IPS DF 4.7 (cell line): ENCODE measurements at regions not wholly inside any gene's neighbourhood (a gene's known extent, or its start where the extent isn't known, plus 50 kb on each side); places are given as distances from the start of the nearest gene placed in this dataset.

Source experiments
- DNase-seq: peaks from one replicate; pipeline ENCODE4 v3.0.0-alpha.2; 2013; ENCODE audit warnings: low spot score; ENCODE audit errors: extremely low read depth

DNA sequence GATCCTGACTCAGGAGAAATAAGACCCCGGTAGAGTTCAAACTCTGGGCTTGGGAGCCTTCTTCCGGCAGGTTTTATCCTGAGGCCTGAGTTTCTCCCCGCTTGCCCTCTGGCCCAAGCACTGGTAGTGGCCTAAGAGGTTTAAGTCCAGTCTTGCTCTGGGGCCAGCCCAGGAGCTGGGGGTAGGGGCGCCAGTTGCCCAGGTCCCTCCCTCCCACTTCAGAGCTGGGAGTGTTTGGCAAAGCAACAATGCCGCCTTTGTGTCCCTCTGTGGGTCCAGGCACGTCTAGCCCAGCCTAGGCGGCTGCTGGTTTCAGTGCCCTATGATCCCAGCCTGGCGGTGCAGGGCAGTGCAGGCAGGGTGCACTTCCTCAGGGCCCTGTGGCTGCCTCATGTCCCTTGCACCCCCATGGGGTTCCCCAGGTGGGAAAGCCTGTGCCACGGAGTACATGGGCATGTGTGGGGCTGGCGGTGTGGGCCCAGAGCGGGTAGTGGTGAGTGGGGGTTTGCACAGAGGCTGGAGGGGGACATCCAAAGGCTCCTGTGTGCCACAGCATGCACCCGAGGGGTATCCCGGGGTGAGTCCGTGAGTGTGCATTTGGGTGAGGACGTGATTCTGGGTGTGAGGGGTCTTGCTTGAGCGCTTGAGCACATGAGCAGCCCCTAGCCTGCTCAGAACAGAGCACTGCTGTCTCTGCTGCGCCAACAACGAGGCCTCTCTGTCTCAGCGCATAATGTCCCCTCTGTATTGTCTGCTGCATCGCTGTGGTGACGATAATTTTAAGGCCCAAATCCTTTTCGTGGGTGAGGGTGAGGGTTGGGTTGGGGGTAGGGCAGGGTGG lies 61.7 kb upstream of the PSD2 start:
- DNase-seq = no peak

DNA sequence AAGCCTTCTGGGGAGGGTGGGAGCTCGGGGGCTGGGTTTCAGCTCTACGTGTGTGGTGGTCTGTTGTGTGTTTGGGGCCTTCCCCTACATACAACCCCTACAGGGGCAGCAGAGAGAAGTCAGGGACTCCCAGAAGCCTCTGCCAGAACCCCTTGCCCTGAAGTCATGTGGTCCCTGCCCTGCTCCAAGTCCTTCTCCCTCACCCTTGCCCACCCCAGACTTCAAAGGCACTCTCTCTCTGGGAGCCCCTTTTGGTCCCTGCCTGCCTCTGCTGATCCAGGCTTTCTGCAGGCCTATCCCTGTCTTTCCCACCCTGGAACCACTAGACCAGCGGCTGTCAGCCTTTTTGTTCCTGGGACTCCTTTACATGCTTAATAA lies 61.1 kb upstream of the PSD2 start:
- DNase-seq = no peak

DNA sequence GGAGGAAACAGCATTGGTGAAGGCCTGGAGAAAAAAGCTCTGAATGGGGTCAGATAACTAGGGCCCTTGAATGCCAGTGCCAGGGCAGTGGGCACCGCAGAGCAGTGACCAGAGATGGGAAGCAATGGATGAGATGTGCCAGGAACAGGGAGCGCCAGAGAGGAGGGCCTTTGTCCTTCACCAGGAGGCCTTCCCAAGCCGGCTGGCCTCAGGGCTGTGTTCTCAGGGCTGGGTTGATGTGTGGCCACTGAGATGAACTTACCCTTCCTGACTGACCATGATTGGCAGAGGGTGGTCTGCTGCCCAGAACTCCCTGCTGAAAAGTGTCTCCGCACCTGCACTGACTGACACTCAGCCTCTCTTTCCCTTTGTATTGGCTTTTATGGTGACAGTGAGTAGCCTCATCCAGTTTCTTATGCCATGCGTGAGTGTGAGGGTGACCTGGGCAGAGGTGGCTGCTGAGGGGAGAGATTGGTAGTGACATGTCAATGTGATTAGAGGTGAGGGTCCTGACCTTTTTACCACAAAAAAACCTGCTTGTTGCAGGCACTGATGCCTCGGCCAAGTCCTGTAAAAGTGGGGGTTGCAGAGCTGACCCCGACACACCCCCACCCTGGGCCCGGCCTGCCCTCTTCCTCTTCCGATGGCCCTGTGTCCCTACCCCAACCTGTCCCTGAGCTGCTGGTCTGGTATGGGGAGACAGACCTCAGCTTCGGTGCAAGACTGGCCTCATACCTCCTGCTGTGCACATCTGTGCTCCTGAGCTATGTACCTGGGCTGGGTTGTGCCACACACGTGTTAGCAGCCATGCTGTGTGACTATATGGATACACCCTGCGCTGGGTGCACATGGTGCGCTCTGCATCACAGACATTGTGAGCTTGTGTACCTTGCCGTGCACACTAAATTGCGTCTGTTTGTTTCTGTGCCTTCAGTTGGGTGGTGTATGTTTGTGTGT lies 57.1 kb upstream of the PSD2 start:
- DNase-seq = no peak

DNA sequence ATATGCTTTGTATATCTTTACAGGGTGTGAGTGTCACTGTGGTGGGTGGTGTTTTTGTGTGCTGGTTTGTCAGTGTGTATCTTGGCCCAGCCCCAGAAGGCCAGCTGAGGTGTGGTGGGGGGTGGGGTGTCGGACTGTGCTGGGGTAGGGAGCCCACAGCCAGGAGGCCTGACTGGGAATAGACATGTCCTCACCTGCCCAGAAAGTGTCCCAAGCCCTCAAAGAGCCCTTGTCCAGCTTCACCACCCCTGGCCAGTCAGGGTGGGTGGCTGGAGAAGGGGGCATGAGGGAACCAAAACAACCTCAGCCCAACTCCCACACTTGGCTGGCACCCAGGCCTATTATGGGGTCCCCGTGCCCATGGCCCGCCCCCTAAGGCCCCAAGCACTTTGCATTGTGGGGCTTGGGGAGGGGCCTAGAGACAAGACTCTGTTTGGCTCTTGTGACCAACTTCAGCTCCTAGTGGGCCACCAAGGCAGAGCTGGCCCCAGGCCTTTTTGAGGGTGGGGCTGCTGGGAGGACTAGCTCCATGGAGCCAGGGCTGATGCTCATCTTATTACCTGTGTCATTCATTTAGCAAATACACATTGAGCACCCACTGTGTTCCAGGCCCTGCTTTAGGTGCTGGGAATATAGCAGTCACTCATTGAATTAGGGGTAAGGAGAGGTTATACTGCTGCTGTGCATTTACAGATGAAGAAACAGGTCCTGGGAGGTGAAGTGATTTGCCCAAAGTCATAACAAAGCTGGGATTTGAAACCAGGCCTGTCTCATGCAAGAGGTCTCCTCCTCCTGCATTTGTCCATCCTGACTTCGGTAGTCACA lies 56.2 kb upstream of the PSD2 start:
- DNase-seq = no peak

DNA sequence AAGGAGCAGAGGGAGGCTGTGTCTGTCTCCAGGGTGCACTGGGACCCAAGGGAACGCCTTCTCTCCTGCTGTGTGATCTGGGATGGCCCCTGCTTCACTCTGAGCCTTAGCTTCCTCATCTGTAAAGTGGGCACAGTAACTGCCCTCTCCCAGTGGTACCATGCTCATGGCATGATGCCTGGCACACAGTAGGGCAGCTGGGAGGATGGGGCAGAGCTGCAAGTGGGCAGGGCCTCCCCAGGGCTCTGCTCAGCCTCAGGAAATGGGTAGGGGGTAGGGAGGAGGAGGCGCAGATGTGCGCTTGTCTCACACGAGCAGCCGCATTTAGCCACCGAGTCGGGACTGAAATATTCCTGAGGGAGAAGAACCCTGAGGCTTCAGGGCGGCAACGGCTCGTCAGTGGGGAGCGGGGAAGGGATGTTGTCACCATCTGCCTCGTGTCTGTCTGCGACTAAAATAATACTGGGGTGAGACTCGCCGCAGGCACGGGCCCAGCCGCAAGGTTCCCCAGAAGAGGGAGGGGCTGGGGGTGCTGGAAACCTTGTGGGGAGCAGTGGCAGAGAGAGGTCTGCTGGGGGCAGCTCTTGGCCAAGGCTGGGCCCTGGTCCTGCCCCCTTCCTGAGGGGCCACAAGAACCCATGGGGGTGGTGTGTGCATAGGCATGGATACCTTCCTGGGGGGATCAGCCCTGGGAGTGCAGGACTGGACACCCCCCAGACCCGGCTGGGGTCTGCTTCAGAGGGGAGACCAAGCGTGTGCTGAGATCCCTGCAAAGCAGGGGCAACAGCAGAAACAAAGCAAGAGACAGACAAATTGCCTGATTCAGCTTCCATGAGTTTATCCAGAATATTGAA lies 55.2 kb upstream of the PSD2 start:
- no peak for DNase-seq

DNA sequence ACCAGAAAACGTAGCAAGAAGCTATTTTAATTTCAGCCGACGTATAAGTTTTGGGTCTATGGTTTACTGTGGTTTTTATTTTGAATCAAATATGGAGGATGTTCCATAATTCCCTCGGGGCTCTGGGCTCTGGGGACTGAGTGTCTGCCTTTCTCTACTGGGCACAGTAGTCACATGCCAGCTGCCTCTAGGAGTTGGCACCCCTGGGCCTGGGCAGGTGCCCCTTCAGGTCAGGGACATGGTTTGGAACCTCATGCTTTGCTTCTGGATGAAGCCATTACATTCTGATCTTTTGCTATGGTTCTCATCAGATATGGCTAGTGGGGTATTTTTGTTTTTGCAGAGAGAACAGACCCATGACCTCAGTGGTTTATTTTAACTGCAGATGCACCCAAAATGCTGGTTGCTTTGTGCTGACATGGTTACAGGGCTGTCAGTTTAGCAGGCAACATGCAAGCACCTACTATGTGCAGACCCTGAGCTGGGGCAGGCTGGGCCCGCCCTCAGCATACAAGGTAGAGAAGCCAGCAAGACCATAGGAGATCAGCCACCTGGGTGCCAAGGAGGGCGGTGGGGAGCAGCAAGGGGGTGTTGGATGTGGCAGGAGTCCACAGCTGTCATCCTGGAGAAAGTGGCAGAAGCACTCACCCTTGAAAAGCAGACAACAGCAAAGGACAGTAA lies 54.5 kb upstream of the PSD2 start:
- no peak for DNase-seq

DNA sequence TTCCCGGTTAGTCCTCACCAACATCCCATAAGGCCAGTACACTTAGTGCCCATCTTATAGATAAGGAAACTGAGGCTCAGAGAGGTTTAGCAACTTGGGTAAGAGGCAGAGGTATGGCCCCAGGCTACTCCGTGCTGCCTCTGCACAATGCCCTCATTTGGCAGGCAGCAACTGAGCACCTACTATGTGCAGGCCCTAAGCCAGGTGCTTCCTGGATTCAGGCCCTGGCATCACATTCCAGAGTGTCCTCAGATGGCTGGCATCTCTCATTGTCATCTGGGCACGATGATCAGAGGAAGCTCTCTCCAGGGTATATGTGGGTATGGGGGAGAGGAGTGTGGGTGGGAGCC lies 53.8 kb upstream of the PSD2 start:
- DNase-seq = no peak

DNA sequence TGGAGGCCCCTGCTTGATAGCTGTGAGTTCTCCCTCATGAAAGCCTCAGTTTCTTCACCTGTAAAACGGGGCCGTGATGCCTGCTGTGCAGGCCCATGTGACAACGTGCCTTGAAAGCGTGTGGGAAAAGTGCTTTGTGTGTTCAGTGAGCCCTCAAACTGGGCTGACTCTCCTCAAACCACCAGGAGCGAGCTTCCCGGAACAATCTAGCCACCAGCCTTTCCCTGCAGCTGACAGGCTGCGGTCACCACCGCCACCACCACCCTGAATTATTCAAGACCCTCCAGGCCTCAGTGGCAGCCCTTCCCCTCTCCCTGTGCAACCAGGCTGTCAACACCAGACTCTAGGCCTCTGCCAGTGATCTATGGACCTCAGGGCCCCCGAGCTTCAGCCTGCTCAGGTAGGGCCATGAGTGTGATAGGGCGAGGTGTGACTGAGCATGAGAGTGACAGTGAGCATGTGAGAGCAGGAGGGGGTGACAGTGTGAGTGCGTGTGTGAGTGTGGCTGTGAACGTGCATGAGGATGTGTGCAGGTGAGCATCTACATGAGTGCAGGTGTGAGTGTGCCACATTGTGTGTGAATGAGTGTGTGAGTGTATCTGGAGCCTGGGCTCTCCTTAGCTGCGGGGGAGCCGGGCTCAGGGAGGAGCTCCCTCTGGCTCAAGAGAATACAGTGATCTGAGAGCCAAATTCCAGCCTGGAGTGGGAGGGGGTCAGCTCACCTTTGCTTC lies 53.3 kb upstream of the PSD2 start:
- no peak for DNase-seq

DNA sequence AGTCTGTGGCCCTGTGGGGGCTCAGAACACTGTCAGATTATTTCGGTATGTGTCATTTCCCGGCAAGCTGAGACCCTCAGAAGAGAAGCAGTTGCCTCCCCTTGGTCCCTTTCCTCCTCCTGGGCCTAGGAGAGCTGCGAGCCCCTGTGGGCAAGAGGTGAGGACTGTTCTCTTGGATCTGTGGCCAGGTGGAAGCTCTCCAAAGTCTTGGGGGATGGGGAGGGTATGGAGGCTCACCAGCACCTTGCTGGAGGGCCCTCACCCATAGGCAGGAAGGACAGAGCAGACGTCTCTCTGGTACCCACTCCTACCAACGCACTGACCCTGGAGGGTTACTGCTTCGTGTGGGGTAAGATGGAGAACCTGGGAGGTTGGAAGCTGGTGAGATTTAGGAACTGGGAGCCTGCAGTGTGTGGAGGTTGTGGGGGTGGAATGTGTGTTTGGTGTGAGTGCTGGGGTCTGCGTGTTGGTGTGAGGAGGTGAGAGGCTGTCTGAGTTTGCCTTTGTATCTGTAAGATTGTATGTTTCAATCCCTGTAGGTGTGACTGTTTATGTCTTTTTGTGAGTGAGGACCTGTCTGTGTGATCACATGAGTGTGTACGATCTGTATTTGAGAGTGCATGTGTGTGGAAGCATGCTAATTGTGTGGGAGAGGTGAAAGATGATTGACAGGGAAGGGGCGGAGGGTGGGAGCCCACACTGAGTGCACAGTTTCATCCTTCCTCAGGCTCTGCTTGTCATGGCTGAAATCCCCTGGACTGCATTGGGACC lies 52.4 kb upstream of the PSD2 start:
- no peak for DNase-seq

DNA sequence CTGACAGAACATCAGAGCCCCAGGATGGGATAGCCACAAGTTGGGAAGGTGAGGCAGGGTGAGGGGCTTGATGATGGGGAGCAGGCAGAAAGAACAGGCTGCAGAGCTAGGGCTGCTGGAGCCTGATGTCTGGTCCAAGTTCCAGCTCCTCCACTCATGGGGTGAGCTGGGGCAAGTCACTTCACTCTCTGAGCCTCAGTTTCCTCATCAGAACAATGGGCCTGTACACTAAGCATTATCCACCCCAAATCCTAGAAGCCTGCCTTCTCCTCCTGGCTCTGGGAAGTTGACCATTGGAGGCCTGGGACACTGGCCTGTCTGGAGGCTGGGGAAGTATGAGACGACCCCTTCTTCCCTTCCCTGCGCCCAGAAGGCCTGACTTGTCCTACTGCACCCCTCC lies 51.8 kb upstream of the PSD2 start:
- DNase-seq = no peak

DNA sequence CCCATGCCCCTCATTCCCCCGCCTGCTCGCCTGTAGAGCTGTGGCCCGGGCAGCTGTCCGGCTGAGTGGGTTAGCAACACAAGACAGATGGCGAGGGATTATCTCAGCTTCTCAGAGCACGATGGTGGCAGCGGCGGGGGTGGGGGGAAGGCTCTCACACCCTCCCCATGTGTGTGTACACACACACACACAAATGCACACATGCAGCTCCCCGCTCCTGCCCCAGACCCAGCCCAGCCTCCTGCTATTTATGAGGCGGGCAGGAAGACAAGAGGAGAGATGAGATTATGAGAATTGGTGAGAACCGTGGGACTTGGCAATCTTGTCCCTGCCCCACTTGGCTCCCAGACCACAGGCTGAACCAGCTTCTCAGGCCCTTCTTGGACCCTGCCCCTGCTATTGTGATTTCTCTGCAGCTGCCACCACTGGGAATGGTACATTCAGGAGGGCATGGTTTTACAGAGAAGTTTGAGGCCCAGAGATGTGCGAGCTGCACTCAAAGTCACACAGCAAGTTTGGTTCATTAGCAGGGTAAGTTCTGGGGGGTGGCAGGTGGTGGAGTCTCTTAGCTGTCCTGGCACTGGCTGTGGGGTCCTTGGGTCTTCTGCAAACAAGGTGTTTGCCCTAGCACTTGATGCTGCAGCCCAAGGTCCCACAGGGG lies 51.0 kb upstream of the PSD2 start:
- DNase-seq = no peak

DNA sequence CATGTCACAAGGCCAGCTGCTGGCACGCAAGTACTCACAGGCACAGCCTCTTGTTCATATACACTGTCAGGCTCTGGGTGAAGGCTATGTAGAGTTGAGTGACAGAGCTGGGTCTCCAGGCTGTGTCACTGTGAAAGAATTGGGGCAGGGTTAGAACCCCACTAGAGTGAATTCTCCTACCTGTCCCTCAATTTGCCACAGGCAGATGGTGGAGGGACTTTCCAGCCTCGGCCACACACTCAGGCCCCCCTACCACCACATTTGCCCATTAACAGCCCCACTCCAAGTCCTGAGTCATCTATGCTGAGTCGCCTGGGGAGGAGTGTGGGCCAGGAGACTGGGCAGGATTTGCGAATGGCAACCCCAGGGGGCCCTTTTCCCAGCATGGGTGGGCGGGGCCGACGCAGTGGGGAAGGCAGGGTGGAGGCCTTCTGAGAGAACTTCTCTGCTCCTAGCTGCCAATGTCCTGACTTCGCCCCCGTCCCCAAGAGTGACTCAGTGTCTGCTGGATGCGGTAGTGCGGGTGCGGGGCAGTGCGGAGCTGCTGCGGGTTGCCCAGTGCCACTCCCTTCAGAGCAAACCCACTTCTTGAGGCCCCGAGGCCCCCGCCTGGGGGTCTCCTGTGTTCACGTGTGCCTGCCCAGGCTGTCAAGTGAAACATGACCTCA lies 50.3 kb upstream of the PSD2 start:
- DNase-seq = no peak

DNA sequence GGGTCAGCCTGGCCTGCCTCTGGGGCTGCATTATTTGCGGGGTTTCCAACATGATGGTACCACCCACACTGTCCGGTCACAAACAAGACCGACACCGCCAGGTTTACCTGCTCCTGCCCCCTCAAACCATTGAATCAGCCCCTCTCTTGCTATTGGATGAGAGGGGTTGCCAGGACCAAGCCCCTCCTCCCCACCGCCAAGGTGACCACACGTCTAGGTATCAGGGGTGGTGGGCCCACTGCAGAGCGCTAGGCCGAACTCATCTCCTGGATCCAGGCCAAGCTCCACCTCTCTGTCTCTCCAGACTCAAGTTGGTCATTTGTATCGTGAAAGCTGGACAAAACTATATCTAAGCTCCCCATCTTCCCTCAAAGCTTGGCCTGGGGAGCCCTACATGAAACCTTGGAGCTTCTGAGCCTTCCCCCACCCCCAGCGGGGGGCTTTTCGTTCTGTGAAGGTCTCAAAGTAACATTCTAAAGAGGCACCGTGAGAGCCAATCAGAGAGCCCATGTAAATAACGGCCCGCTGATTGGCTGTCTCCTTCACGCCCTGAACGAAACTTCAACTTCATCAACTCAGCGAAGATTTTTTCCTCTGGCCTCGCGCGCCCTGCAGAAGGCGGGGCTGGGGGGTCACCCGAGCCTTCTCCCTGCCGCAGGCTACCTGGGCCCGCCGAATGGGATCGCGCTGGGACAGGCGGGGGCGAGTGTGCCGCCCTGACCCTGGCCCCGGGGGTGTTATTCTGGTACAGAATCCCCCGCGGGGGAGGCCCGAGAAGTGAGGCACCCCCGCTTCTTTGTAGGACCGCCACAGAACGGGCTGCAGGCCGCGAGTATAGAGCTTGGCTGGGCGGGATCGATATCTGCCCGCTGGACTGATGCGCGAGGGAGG lies 49.6 kb upstream of the PSD2 start:
- DNase-seq = peak; percentile 93
